AG04450 (cell line): ENCODE measurements at regions not wholly inside any gene's neighbourhood (a gene's known extent, or its start where the extent isn't known, plus 50 kb on each side); places are given as distances from the start of the nearest gene placed in this dataset.

Experiments
- CTCF ChIA-PET: fragments of 300-600, 350-600 bp; formaldehyde crosslinking; extraction: SDS; loops from one replicate; lab custom pipeline; 2022; ENCODE audit warnings: antibody characterized with exemption, inconsistent platforms; lab: Charles Lee
- POLR2A ChIA-PET: fragments of 350-600 bp; formaldehyde crosslinking; extraction: SDS; loops from one replicate; lab custom pipeline; 2021; ENCODE audit warnings: antibody characterized with exemption, inconsistent platforms; lab: Yijun Ruan, JAX
- DNase-seq: peaks from one replicate; pipeline ENCODE4 v3.0.0-alpha.2; 2011; ENCODE audit warnings: low read depth, low spot score
- H3K27ac ChIP-seq: one replicate; pipeline ENCODE4 v1.5.1; 2012; ENCODE audit warnings: low read depth, low read length, control low read depth
- H3K27me3 ChIP-seq: one replicate; pipeline ENCODE4 v1.6.0; 2012; ENCODE audit warnings: low read length; ENCODE audit not compliant: control insufficient read depth, insufficient read depth
- H3K4me3 ChIP-seq: 2 replicates; pipeline ENCODE4 v1.5.1; 2011; ENCODE audit warnings: mild to moderate bottlenecking, low read depth, low read length, control low read depth
- H3K9me3 ChIP-seq: 2 replicates; pipeline ENCODE4 v1.5.1; 2012; ENCODE audit warnings: low read length; ENCODE audit not compliant: control insufficient read depth, insufficient read depth
- CTCF ChIP-seq: IDR thresholded peaks from 2 replicates; pipeline ENCODE4 v1.5.1; 2011; ENCODE audit warnings: low read depth, low read length, control low read depth, inconsistent platforms

- ChIA-PET POLR2A (no interaction called here), CTCF (no interaction called here)
- DNase-seq: no peak
- TF ChIP-seq CTCF: no peak
- H3K4me3 ChIP-seq: no peak overlapping the region
- peaks cover 3% of the 10 kb centered on the region for H3K27me3 ChIP-seq
- no peaks in the 10 kb centered on the region for H3K9me3 ChIP-seq
- no peak overlapping the region for H3K27ac ChIP-seq
Measured at GRCh38 chr7:26592011-26592410, 272.4 kb downstream of the SKAP2 start.

- Histone ChIP-seq H3K9me3 (no peaks in the 10 kb centered on the region), H3K27me3 (peaks cover 3% of the 10 kb centered on the region), H3K4me3 (no peak overlapping the region), H3K27ac (no peak overlapping the region)
- TF ChIP-seq CTCF: no peak
- ChIA-PET CTCF (no interaction called here), POLR2A (no interaction called here)
- no peak for DNase-seq
Measured at GRCh38 chr7:26593393-26593792, 271.0 kb downstream of the SKAP2 start.

DNA sequence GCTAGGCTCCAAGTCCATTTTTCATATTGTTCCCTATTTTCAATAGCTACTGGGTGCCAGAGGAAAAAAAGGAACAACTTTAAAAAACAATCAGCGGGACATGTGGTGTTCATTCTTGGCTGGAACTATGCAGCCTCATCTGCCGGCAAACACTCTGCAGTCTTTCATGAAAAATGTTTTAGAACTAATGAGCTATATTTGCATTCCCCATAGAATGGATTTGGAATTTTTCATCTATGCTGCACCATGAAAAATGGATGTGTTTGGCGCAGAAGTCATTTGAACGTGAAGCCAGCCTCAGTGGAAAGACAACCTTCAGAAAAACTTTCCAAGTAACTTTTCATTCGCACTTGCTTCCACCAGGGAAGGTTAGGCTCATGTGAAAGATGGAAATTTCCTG, 270.5 kb downstream of the SKAP2 start:
- CTCF ChIA-PET: no interaction called here
- POLR2A ChIA-PET: no interaction called here

DNA sequence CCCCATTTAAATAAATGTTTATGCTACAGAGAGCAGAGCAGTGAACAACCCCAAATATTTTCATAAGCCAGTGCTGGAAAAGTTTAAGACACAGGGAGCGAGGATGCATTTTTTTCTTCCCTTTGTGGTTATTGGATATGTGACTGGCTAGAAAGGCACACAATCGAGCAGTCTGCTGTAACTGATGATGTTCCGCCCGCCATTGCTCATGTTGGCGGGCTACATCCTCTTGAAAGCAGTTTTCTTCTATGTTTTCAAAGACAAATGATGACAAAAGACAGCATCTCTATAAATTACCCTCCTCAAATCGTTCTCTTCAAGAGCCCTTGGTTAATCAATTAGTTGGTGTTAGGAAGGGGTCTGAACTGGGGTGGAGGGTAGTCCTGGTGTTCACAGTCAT, 269.8 kb downstream of the SKAP2 start:
- H3K27ac ChIP-seq: no peak overlapping the region
- ChIA-PET CTCF (no interaction called here), POLR2A (no interaction called here)
- H3K9me3 ChIP-seq: no peaks in the 10 kb centered on the region
- H3K27me3 ChIP-seq: peaks cover 3% of the 10 kb centered on the region
- DNase-seq: no peak
- TF ChIP-seq CTCF: no peak
- H3K4me3 ChIP-seq: no peak overlapping the region

More for the DNA sequence above, 270.5 kb downstream of the SKAP2 start:
- DNase-seq: no peak
- Histone ChIP-seq H3K9me3 (no peaks in the 10 kb centered on the region), H3K27ac (no peak overlapping the region), H3K4me3 (no peak overlapping the region), H3K27me3 (peaks cover 3% of the 10 kb centered on the region)
- no peak for TF ChIP-seq CTCF

- Histone ChIP-seq H3K9me3 (no peaks in the 10 kb centered on the region), H3K27ac (no peak overlapping the region), H3K27me3 (peaks cover 3% of the 10 kb centered on the region), H3K4me3 (no peak overlapping the region)
- no peak for DNase-seq
- no peak for TF ChIP-seq CTCF
- ChIA-PET POLR2A (no interaction called here), CTCF (interaction anchor here (0.7 kb wide), 1 partner anchor 66 kb away, joined by 3 read pairs; no protein-coding TSS in a partner anchor)
Measured at GRCh38 chr7:26598867-26599266, 265.5 kb downstream of the SKAP2 start.
